ENCODE measurements at regions not wholly inside any gene's neighbourhood (a gene's known extent, or its start where the extent isn't known, plus 50 kb on each side); places are given as distances from the start of the nearest gene placed in this dataset.
"Not testable (repeated sequence)": the region's sequence is repeated elsewhere in the genome, so short reads cannot be mapped to it uniquely, and the experiment has no call there.

DNA sequence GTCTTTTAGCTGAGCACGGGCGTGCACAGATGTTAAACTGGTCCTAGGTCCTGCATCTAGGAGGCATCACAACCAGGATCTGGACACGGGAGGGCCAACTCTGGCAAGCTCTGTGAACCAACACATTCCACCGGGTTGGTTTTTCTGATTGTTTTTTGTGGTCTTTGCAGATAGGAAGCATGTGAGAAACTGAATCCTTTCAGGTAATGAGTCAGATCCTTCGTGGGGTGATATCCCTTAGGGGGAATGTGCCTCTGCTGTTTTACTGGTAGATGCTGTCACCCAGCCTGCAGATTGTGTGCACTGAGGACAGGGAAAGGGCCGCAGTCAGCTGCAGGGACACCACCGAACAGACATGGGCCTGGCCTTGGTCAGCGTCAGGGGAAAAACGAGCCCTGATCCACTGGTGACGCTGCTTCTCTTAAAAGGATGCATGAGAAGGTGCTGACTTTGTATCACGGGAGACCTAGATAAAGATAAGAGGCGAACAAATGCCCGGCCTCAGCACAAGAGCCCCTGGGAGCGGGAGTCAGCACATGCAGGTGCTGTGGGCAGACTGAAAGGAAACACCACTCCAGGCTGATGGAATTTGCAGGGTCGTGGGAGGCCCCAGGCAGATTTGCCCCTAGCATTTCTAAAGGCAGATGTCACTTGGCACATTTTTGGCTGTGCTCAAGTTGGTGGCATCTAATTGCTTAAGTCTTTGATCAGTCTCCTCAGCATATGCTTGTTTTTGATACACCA lies 51.1 kb downstream of the DOP1B start:
- DNase-seq: peak in 1 of 3 donors; percentile 27

DNA sequence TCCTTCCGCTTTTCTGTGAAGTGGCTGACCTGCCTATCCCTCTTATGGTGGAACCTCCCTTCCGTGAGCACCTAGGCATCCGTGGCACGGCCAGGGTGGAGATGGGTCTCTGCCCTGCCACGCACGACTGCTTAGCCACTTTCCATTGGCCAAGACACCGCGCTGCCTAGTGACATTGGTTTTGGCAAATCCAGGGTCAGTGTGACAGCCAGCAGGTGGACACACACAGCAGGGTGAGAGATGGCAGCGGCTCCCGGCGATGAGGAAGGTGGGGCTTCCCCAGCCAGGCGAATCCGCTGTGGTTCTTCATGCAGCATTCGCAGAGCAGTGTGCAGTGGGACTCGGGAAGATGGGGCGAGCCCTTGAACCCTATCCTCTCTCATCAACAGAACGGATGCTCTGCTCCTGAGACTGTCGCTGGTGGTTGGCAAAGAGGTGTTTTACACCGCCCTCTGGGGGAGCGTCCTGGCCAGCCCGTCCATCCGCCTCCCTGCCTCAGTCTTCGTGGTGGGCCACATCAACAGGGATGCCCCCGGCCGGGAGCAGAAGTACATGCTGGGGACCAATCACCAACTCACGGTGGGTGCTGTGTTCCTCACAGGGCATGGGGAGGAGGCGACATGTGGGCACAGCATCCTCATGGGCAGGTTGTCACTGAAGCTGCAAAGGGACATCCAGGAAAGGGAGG lies 51.8 kb downstream of the DOP1B start:
- DNase-seq: no peak

DNA sequence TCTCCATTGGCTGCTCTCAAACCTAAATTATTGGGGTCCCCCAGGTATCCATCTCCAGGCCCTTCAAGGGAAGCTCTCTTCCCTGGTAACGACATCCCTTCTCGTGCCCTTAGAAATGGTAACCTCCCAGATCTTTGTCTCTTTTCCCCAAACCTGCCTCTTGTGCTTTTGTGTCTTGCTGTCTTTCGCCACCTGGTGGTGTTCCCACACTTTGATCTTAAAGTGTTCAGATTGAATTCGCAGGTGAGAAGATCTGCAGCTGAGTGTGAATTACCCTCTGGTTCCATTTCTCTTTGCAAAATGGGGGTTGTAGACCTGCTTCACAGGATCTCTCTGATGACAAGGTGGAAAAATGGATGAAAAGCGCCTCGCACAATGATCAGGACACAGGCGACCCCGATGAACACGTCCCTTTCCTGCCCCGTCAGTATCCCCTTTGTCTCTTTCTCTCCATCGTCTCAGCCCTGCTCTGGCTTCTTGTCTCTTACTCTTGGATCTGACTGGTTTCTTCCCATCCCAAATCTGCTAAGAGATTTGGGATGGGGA lies 53.1 kb downstream of the DOP1B start:
- DNase-seq: peak; percentile 22 to 32 (median 32)

DNA sequence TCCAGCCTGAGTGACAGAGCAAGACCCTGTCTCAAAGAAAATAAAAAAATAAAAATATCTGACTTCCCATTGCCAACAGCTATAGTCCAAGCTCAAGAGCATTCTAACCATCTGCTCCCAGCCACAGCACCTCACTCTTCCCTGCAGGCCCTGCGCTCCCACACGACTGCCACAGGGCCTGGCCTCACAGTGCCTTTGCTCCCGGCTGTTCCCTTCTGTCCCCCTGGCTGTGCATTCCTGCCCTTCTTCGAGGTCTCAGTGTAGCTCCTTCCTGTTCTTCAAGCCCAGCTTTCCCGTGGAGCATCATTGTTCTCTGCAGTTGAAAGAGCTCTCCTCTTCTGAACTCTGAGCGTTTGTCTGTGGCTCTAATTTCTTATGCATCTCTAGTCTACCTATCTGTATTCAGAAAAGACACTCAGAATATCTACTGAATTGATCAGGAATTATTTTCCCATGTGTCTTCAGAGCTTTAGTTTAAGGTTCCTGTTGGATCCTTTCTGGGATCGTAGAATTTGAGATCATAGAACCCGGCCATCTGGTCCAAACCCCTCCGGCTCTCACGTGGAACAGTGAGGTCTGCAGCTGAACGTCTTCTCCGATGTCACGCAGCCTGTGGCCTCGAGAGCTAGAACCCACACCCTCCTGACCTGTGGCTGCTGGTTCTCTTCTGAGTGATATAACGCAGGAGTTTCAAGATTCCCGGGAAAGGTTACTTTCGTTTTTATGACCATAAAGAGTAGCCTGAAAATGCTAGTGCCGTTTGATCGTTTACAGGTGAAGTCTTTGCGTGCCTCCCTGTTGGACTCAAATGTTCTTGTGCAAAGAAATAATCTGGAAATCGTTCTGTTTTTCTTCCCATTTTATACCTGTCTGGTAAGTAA lies 54.4 kb downstream of the DOP1B start:
- DNase-seq: no peak

DNA sequence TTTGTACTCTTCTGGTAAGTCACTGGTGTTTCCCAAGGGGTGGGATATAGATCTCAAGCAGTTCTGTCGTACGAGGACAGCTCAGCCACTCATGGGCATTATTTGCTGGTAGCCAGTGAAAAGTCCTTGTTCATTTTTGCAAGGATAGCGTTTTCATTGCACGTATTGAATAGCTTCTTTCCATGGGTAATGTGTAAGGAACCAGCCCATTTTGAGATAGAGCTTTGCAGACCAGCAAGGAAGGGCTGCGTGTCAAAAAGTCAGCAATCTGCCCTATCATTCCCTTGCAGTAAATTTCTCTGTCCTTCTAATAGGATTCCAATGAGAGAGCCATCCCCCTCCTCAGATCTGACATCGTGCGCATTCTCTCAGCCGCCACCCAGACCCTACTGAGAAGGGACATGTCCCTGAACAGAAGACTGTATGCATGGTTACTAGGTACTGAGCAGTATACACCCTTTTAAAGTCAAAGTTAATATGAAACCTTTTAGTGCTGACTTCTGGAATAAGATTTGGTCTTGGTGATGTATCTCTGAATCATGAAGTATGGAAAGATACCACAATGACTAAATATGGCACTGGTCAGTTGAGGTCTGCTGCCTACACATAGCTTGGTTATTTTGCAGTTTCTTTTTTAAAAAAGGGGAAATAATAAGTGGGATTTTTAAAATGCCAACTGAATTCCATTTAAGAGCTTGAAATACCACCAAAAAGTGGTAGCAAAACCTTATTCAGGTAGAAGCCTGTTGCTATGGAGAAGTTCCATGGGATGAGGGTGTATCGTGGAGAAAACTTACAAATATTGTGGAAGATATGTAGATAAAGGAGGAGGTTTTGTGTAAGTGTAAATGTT lies 55.3 kb downstream of the DOP1B start:
- peak in 1 of 3 donors; percentile 60 for DNase-seq

DNA sequence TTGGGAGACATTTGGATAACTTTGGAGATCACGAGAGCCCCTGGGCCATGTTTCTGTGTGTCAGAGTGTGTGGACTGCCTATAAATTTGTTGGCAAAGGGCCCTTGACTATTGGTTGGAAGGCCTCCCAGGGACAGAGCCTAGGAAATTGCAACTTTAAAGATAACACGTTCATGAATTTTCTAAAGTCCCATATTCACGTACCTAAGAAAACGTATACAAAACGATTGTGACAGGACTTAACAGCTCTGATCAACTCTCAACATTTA lies 55.8 kb downstream of the DOP1B start:
- no peak for DNase-seq

DNA sequence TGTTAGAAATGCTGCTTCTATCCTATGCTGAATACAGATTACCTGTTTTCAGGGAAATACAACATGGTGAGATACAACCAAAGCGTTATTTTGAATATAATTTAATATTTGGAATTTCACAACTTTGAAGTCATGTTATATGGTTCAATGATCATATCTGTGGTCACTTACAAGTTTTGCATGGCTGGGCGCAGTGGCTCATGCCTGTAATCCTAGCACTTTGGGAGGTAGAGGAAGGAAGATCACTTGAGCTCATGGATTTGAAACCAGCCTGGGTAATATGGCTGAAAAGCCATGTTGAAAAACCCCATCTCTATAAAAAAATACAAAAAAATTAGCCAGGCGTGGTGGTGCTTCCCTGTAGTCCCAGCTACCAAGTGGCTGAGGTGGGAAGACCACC lies 57.9 kb downstream of the DOP1B start:
- no peak for DNase-seq

DNA sequence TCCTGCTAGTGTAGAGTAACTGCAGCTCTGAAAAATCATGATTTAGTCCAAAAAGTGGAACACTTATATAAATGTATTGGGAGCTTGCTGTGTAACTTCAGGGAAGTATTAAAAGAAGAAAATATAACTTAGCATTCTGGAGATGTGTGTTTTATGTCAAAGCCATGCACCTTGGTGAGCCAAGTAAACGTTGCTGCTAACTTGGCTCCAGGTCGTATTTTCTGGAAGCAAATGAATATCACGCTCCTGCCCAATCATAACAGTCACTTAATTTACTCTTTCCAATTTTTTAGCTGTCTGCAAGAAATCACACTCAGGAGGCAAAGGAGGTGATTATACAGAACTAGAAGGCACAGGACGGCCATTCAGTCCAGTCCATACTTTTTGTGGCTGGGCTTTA lies 61.1 kb downstream of the DOP1B start:
- DNase-seq: no peak

DNA sequence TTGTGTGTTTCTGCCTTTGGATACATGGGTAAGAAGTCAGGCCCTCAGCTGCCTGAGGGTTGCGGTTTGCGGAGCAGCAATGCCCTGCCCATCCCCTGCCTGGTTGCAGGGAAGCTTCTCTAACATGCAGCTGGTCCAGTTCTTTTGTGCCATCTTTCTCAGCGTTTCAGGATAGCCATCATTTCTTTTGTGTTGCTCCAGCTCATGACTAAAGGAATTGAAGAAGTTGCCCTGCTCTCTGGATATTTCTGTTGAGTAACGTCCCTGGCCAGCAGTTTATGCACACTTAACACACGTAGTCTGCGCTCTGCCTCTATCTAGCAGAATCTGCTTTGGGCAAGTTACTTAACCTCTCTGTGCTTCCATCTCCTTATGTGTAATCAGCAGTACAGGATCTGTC lies 62.1 kb downstream of the DOP1B start:
- DNase-seq: no peak

DNA sequence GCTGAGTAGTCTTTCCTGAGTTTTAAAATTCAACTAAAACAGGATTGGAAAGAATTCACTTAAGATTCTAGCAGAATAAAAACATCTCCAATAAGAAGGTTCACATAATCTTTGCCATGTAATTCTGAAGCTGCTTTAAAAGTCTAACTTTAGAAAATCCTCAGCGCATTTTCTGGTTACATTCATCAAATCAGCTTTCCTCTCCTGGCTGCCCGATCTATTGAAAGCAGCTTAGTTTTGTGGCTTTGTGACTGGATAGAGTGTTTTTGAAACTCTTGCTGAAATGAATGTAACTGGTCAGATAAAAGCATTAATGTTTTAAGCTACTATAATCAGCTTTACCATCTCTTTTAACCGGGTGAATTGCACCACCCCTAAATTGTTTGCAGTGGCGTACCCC lies 66.8 kb downstream of the DOP1B start:
- DNase-seq: no peak

DNA sequence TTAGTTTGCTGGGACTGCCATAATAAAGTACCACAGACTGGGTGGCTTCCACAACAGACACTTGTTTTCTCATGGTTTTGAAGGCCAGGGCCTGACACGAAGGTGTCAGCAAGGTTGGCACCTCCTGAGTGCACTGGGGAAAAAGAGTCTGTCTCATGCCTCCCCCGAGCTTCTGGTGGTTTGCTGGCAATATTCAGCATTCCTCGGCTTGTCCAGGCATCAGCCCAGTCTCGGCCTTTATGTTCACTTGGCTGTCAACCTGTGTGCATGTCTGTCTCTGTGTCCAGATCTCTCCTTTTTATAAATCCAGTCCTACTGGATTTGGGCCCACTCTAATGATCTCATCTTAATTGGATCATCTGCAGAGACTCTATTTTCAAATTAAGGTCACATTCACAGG lies 72.6 kb downstream of the DOP1B start:
- DNase-seq: no peak

DNA sequence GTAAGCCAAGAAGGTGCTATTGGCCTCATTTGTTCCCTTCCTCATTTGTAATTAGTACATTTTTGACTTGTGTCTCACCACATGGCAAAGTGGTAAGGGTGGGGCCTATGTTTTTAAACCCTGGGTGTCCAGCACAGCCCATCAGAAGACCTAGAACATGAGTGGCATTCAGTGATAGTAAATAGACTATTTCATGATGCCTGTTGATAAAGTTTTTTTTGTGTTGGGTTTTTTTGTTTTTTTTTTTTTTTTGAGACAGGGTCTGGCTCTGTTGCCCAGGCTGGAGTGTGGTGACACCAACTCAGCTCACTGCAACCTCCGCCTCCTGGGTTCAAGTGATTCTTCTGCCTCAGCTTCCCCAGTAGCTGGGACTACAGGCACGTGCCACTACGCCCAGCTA lies 74.8 kb downstream of the DOP1B start:
- DNase-seq: not testable (repeated sequence)

DNA sequence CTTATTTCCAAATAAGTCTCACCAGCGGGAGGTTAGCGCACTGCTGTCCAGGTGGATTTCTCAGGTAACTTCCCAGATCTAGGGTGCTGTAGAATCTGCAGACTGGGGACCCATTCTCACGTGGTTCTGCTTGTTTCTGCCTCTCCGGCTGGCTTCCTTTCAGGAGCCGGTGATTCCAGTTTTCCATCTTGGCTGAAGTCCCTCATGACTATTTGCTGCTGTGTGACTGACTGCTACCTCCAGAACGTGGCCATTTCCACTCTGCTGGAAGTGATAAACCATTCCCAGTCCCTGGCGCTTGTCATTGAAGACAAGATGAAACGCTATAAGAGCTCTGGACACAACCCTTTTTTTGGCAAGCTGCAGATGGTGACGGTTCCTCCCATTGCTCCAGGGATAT lies 76.0 kb downstream of the DOP1B start:
- no peak for DNase-seq

DNA sequence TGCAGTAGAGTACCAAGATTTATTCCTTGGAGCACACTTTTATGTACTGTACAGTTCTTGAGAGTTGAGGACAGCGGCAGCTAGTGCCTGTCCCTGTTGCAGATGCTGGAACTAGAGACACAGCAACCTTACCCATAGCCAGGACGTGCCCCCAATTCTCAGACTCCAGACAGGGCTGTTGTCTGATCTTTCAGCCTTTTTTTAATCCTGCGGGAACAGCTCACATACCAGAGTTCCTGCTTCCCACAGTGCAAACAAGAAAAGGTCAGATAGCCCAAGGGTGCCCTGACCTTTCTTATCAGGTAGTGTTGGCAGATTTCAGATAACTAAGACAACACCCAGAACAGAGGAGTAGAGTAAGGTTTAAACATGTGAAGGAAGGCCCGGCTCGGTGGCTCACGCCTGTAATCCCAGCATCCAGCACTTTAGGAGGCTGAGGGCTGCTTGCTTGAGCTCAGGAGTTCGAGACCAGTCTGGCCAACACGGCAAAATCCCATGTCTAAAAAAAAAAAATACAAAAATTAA lies 78.5 kb downstream of the DOP1B start:
- DNase-seq: no peak

DNA sequence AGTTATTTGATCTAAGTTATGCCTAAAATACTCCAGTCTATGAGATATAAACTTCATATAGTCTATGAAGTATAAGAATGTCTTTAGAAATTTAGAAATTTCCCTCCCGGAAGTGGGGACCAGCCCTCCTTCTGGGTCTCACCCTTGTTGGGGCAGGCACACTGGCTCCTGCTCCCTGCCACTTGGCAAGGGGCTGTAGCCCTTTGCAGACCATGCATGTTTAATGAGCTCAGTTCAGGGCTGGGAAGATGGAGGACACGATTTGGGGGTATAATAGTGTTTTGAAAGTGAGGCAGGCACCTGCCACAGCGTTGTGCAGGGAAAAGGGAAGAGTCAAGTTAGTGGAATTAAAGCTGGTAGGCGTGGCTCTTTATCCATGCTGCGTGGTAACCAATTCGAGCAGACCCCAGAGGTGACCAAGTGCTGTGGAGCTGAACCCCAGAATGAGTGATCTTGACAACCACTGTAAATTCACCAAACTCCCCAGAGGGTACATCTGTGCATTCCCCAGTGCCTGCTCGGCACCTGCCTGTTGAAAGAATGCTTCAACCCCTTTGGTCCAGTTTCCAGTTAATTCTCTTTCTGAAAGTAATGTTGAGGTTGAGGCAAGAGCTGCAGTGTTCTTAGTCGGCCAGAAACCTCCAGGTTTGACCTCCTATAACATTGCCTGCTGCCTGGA lies 79.6 kb downstream of the DOP1B start:
- DNase-seq: no peak

DNA sequence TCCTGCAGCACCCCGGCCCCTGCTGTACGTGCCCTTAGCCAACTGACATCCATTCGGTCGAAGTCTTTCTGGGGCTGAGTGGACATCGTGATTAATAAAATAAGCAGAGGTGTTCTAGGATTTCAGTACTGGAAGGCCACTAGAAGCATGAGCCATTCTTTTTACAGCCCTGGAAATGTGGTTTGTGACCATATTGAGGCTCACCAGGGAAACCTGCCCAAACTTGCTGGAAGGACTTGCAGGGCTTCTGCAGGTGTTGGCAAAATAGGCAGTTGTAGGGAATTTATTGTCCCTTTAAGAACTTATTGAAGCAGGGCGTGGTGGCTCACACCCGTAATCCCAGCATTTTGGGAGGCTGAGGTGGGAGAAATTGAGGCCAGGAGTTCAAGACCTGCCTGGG lies 80.8 kb downstream of the DOP1B start:
- DNase-seq: no peak

DNA sequence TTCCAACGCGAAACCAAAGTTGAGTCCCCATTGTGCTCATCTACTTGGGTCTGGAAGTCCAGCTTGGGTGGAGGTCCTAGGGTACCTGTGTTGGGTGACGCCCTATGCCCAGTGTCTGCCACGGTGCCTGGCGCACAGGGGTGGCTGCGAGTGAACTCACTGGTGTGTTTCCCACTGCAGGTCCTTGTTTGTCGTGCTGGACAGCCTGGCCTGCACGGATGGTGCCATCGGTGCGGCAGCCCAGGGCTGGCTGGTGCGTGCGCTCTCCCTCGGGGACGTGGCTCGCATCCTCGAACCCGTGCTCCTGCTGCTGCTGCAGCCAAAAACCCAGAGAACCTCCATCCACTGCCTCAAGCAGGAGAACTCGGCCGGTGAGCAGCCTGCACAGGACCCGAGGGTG lies 80.4 kb upstream of the MORC3 start:
- no peak for DNase-seq

DNA sequence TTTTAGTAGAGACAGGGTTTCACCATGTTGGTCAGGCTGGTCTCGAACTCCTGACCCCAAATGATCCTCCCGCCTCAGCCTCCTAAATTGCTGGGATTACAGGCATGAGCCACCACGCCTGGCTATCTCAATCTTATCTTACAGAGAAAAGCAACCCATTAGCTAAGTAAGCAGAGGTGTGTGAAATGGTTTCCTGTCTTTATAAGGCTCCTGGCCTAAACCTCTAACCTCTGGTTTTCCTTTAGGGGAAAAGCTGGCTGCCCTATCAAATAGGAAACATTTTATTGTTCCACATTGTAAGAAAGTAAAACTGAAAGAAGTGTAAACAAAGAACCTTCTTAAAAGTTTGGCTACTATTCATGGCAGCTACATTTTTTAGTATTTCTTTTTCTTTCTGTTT lies 78.3 kb upstream of the MORC3 start:
- DNase-seq: no peak

DNA sequence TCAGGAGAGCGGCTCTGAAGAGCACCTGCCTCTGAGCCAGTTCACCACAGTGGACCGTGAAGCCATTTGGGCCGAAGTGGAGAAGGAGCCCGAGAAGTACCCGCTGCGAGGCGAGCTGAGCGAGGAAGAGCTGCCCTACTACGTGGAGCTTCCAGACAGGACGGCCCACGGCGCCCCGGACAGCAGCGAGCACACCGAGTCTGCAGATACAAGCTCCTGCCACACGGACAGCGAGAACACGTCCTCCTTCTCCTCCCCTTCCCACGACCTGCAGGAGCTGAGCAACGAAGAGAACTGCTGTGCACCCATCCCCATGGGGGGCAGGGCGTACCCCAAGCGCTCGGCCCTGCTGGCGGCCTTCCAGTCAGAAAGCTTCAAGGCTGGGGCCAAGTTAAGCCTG lies 74.9 kb upstream of the MORC3 start:
- DNase-seq: no peak

DNA sequence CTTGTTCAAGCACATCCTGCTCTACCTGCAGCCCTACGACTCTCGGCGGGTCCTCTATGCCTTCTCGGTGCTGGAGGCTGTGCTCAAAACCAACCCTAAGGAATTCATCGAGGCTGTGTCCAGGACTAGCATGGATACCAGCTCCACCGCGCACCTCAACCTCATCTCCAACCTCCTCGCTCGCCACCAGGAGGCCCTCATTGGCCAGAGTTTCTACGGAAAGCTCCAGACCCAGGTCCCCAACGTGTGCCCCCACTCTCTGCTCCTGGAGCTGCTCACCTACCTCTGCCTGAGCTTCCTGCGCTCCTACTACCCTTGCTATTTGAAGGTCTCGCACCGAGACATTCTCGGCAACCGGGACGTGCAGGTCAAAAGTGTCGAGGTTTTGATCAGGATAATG lies 74.3 kb upstream of the MORC3 start:
- no peak for DNase-seq

DNA sequence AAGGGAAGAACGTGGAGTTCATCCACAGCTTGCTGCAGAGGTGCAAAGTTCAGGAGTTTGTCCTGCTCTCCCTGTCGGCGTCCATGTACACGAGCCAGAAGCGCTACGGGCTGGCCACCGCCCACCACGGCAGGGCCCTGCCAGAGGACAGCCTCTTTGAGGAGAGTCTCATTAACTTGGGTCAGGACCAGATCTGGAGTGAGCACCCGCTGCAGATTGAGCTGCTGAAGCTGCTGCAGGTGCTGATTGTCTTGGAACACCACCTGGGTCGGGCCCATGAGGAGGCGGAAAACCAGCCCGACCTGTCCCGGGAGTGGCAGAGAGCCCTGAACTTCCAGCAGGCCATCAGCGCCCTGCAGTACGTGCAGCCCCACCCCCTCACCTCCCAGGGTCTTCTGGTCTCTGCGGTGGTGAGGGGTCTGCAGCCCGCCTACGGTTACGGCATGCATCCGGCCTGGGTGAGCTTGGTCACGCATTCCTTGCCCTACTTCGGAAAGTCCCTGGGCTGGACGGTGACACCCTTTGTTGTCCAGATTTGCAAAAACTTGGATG lies 73.8 kb upstream of the MORC3 start:
- DNase-seq: no peak

Measured in muscle of back (tissue), 3 donors.